ENCODE measurements at regions not wholly inside any gene's neighbourhood (a gene's known extent, or its start where the extent isn't known, plus 50 kb on each side); places are given as distances from the start of the nearest gene placed in this dataset.

DNA sequence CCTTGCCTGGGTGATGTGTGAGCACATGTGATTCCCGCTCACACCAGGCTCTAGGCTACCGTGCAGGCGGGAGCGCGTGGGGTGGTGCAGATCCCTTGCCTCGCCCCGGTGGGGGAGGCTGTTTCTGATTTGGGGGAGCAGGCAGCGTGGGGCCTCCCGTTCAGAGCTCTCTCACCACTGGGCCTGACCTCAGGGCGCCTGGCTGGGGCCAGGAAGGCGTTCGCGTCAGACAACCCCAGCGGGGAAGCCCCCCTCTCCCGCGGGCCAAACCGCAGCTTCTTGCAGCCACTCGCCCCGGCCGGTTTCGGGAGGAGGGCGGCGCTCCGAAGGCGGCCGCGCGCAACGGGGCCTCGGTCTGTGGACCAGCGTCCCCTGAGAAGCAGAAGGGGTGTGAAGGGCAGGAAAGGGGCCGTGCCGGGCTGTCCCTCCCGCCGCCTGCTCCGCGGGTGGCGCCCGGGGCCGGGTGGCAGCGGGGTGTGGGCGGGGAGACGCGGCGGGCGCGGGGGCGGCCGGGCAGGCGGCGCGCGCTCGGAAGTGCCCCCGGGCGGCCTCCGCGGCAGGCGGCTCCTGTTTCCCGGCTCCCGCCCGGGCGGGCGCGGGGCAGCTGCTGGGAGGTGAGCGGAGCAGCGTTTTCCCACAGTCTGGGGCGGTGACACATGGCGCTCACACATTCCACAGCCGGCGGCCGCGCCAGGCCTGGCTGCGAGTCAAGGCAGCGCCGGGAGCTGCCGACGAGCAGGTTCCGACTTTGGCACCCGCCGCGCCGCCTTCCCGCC is 65.1 kb upstream of the HES1 start:
- TF ChIP-seq, protein P1, sequence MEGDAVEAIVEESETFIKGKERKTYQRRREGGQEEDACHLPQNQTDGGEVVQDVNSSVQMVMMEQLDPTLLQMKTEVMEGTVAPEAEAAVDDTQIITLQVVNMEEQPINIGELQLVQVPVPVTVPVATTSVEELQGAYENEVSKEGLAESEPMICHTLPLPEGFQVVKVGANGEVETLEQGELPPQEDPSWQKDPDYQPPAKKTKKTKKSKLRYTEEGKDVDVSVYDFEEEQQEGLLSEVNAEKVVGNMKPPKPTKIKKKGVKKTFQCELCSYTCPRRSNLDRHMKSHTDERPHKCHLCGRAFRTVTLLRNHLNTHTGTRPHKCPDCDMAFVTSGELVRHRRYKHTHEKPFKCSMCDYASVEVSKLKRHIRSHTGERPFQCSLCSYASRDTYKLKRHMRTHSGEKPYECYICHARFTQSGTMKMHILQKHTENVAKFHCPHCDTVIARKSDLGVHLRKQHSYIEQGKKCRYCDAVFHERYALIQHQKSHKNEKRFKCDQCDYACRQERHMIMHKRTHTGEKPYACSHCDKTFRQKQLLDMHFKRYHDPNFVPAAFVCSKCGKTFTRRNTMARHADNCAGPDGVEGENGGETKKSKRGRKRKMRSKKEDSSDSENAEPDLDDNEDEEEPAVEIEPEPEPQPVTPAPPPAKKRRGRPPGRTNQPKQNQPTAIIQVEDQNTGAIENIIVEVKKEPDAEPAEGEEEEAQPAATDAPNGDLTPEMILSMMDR (IDR thresholded peaks at IDR 0.05 in 2 of 3, conservative IDR thresholded peaks at IDR 0.05 in 1 of 3; ENCODE audit: borderline replicate concordance in 1 of 3, insufficient read depth in 1 of 3, low read depth in 2 of 3, low read length in 2 of 3): no peak
- TF ChIP-seq EZH2 (IDR thresholded peaks at IDR 0.05): no peak
- no peak for TF ChIP-seq CEBPB (IDR thresholded peaks at IDR 0.05; ENCODE audit: low read depth)
- TF ChIP-seq EGR1 (IDR thresholded peaks at IDR 0.05; ENCODE audit: low read depth): no peak
